Myocyte (in vitro differentiated cells): ENCODE measurements at regions not wholly inside any gene's neighbourhood (a gene's known extent, or its start where the extent isn't known, plus 50 kb on each side); places are given as distances from the start of the nearest gene placed in this dataset.

Source experiments
- DNase-seq: peaks from one replicate; pipeline ENCODE4 v3.0.0-alpha.2; 2012; ENCODE audit warnings: low read depth

DNA sequence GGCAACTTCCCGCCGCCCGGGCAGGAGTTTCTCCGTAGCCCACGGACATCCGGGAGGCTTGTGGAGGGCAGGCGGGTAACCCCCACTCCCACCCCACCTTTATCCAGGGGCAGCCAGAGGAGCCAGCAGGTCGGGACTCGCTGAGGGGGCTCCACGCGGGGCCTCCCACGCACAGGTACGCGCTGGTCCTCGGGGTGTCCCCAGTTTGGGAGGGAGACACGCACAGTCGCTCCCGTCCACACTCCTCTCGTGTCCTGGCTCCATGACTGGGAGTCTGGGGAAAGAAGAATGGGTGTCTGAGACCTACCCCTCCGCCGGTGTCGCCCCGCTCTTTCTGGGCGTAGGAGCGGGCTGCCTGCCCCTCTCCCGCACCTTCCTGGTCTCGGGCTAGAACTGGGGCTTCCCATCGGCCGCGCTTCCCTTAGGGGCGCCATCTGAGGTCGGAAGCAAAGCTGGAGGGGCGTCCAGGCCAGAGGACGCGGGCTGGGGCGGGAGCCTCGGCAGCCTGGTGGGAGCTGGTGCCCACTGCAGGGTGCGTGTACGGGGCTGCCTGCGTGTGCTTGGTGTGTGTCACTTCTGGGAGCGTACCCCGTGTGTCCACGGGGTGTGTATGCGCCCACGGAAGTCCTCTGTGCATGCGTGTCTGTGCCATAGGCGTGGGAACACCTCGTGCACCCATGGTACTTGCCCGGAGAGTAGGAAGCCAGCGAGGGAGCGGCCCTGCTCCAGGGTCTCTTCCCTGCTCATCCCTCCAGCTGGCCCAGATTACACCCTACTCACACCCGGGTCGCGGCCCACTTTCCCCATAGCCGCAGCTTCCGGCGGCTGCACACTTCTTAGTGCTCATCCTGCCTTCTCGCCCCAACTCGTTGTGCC, 73.0 kb upstream of the LEP start:
- DNase-seq = no peak

GRCh38 chr7:128168667-128169210, 72.3 kb upstream of the LEP start:
- peak; percentile 55 for DNase-seq

- DNase-seq = no peak
Measured at GRCh38 chr7:128170461-128170860, 70.6 kb upstream of the LEP start.

GRCh38 chr7:128171342-128171918, 69.6 kb upstream of the LEP start:
- DNase-seq = no peak

DNA sequence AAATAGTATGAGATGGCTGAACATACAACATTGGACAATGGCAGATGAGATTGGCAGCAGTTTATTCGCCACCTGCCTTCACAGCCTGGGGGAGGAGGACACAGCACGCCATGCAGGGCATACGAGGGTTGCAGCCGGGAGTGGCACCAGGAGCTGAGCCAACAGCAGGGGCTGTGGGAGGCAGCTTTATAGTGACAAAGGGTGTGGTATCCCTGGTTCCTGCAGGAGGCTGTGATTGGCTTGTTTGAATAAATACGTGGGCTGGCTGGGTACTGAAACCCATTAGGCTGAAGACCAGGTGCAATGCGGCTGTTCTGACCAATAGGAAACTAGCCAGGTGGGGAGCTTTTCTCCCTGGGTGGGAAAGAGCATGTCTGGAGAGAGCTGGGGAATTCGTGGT, 68.9 kb upstream of the LEP start:
- no peak for DNase-seq

GRCh38 chr7:128172963-128173362, 68.1 kb upstream of the LEP start:
- no peak for DNase-seq

GRCh38 chr7:128174386-128174785, 66.7 kb upstream of the LEP start:
- no peak for DNase-seq

DNA sequence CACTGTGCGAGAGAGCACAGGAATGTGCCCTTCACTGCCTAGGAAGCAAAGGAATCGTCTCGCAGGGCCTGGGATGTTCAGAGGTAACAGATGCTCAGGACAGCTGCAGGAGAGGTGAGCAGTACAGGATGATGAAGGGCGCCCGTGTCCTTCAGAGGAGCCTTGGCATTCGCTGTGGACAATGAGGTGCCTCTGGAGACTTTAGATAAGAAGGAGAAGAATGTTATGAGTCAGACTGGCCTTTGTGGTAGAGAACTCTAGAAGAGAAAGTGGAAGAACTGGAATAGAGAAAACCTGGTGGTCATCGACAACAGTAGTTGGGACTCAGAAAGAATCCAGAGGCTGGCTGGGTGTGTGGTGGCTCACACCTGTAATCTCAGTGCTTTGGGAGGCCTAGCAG, 64.4 kb upstream of the LEP start:
- DNase-seq = no peak

- DNase-seq = no peak
Measured at GRCh38 chr7:128177768-128178550, 63.1 kb upstream of the LEP start.

- no peak for DNase-seq
Measured at GRCh38 chr7:128178611-128179010, 62.5 kb upstream of the LEP start.

- DNase-seq = no peak
Measured at GRCh38 chr7:128188396-128189230, 52.5 kb upstream of the LEP start.

DNA sequence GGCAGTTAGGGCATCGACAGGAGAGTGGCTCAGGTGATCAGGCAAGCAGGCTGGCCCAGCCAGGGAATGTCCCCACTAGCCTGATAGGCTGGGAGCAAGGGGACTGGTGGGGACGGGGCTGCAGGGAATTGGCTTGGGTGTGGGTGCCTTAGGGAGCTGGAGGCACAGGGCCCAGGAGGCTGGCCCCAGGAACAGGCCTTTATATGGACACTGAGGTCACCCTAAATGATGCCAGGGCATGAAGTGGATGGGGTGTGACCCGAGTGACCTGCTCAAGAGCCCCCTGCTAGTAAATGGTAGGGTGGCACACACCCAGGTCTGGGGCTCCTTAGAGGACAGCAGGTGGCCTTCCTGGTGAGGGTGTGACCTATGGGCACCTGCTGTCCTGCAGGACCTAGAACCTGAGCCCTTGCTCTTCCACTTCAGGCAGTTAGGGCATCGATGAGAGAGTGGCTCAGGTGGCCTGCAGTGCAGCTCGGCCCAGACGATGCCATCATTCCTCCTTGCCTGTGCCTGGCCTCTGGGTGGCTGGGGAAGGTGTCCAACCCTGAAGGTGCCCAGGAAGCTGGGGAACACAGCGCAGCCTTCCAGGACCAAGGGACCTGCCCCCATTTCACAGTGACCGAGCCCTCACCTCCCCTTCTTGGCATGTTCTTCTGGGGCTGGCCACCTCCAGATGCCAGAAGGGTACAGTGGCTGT, 51.7 kb upstream of the LEP start:
- no peak for DNase-seq

GRCh38 chr7:128190051-128190647, 50.9 kb upstream of the LEP start:
- peak; percentile 61 for DNase-seq

DNA sequence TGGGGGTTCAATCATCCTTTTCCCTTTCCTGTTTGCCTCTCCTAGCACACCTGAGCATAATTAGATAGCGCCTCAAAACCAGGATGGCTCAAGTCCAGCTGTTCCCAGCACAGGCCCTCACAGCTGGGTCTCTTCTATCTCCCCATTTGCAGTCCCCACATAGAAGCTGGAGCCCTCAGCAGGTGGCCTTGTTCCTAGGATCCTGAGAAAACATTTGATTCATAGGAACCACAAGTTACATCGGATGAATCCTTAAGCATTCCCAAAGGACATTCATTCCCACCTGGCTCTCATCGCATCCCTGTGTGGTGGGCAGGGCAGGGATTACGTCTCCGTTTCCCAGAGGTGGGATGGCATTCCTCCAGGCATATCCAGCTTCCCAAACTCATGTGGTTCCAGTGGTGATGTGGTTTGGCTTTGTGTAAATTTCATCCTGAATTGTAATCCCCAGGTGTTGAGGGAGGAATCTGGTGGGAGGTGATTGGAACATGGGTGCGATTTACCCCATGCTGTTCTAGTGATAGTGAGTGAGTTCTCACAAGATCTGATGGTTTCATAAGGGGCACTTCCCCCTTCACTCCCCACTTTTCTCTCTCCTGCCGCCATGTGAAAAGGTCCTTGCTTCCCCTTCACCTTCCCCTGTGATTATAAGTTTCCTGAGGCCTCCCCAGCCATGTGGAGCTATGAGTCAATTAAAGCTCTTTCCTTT, 49.8 kb upstream of the LEP start:
- DNase-seq = no peak
